Activated CD4-positive, alpha-beta T cell treated with anti-CD3 and anti-CD28 coated beads, Interleukin-2, Interleukin-6, amounts not matched to agents 100 ng/mL and 50 ng/mL, durations not matched to agents 16 hours and 8 hours (primary cell): ENCODE measurements at regions not wholly inside any gene's neighbourhood (a gene's known extent, or its start where the extent isn't known, plus 50 kb on each side); places are given as distances from the start of the nearest gene placed in this dataset.
"Not testable (repeated sequence)": the region's sequence is repeated elsewhere in the genome, so short reads cannot be mapped to it uniquely, and the experiment has no call there.

Experiments
- DNase-seq: peaks from one replicate; pipeline ENCODE4 v3.0.0-alpha.2; 2020

DNA sequence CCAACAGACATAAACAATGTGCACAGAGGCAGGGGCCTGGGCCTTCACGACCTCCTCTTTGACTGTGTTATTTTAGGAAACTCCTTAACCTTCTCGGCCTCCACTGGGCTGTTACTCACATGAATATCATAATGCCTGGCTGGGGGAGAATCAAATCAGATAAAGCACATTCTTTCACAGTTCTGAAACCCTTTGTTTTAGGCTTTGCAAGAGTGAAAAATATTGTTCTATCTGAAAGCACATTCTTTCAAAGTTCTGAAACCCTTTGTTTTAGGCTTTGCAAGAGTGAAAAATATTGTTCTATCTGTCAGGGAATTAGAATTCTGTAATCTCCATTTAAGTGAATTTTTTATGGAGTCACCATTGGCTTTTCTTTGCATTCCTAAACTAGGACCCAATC is 50.7 kb upstream of the SYNDIG1 start:
- DNase-seq: no peak

DNA sequence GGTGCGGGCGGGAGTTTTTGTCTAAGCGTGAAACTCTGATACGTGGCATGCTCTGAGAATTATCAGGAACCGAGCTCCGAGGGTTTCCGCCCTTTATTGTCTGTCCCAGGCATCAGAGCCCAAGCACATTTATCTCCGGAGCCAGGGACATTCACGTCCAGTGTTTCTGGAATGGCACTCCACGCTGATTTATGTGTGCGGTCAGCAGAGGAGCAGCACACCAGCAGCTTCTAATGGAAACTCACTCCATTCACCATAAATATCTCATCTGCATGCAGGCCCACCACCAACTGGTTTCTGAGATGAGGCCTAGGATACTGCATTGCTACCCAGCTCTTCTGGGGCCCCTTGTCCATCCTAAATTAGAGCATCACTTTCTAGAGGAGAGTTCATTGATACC is 51.9 kb upstream of the SYNDIG1 start:
- no peak for DNase-seq

DNA sequence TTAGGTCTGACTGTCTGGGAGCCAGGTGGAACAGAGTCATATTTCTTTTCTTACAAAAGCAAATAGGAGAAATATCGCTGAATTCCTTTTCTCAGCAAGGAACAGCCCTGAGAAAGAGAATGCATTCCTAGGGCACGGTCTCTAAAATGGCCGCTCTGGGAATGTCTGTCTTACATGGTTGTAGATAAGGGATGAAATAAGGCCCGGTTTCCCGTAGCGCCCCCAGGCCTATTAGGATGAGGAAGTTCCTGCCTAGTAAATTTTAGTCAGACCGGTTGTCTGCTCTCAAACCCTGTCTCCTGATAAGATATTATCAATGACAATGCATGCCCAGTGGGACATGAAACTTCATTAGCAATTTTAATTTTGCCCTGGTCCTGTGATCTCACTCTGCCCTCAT is 54.0 kb upstream of the SYNDIG1 start:
- not testable (repeated sequence) for DNase-seq

- no peak for DNase-seq
These were observed 57.6 kb upstream of the SYNDIG1 start for GRCh38 chr20:24411834-24412216.

DNA sequence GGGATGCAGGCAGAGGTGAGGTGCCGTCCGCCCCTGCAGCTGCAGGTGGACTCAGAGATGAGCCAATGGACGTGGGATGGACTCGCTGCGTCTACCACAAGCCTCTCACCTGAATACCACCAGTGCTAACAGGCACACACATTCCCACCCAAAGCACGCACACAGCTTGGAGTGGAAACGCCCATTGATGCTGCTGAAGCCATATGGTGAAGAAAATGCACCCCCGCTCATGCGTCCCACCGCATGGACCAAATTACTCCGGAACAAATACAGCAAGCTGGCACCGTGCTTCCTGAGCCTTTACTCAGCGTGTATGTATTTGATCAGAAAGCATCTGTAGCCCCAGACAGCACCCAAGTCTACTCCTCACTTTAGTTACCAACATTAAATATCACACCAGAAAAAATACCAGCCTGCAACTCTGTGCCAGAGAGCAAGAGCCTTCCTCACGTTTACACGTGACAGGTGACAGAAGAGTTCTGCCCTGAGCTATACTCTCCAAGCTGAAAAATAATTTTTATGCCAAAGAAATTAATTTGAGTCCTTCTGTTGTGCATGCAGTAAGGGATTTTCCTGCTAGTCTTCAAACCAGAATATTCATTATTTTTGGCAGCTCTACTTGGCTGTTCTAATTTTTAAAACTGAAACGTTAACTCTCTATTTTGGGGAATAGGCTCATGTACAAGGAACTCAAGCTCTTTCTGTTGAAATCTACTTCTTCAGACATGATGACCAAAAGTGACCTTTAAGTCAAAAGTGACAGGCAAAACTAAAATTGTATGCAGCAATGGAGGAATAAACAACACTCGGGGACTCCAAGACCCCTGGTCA is 58.2 kb upstream of the SYNDIG1 start:
- no peak for DNase-seq

- no peak for DNase-seq
These were observed 62.3 kb upstream of the SYNDIG1 start for GRCh38 chr20:24407151-24407550.

DNA sequence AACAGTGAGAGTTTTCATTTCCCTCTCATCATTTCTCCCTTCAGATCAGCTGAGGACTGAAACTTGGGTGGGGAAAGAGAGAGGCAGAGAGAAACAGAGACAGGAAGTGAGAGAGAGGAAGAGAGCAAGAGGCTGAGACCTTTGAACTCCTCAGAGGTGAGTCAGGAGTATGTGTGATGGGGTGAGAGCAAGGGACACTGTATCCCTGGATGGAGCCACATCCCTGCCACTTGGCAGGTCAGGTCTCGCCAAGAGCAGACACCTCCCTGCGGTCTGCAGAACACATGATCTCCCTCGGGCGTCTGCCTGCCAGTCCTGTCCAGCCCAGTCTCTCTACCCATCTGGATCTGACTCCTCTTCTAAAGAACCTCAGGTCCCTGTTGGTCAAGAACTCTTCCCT is 62.7 kb upstream of the SYNDIG1 start:
- peak; percentile 9 for DNase-seq

GRCh38 chr20:24406251-24406650 is 63.2 kb upstream of the SYNDIG1 start:
- no peak for DNase-seq

DNA sequence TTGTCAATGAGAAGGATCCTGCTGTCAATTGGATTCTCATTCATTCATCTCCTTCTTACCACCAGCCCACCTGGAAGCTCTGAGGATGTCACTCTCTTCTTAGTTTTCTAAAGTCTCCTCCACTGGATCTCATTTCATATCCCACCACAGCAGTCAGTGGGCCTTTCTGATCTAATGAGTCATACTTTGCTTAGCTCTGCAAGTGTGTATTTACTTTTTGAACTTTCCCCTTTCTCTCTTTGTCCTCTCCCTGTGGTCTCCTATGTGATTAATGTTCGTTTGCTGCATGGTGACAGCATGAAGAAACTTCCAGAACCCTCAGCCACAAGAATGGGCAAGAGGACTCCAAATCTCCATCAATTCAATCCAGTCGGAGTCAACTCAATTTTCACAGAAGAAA is 63.6 kb upstream of the SYNDIG1 start:
- no peak for DNase-seq

DNA sequence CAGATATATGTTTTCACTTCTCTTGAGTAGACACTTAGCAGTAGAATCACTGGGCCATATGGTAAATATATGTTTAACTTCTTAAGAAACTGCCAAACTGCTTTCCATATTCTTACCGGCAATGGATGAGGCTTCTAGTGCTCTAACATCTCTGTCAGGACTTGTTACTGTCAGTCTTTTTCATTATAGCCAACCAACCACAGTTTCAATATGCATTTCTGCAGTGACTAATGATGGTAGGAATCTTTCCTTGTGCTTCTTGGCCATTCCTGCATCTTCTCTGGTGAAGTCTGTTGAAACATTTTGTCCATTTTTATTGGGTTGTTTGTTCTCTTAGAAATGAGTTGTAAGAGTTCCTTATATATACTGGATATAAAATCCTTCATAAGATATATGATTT is 66.0 kb upstream of the SYNDIG1 start:
- DNase-seq: no peak

GRCh38 chr20:24402188-24402587 is 67.2 kb upstream of the SYNDIG1 start:
- DNase-seq: no peak

DNA sequence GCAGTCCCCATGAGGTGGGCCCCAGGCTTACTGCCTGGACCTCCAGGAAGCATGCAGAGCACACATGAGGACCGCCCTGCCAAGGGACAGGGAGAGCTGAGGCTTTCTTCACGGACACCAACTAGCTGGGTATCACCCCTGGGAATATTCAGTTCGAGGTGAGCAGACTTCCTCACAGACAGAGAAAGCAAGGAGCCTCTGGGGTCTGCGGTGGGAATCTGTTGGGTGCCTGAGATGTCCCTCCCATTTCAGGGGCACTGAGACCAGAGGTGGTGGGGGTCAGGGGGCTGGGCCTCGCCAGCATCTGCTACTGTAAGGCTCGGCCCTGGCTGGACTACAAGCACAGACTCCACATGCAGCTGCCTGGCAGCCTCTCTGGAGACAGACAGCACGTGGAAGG is 74.3 kb upstream of the SYNDIG1 start:
- no peak for DNase-seq

DNA sequence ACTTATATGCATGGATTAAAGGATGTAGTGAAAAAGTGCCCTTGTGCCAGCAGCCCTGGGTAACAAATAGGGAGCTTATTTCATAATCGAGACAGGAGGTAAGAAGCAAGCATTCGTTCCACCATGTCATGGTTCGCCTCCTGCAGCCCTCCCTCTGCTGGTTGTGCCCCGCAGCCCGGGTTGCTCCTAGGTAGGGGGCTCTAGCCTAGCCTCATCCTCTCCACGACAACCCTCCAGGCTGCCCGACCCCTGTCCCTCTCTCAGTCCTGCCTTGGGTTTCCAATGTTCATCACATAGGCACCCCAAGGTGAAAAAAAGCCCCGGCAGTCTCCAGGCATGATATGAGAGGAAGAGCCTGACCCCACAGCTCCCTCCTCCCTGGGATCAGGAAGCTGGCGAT is 75.5 kb upstream of the SYNDIG1 start:
- no peak for DNase-seq

GRCh38 chr20:24392612-24393011 is 76.8 kb upstream of the SYNDIG1 start:
- DNase-seq: no peak

- peak; percentile 19 for DNase-seq
These were observed 79.7 kb upstream of the SYNDIG1 start for GRCh38 chr20:24389686-24390085.

GRCh38 chr20:24388828-24389380 is 80.5 kb upstream of the SYNDIG1 start:
- no peak for DNase-seq

- DNase-seq: no peak
These were observed 83.9 kb upstream of the SYNDIG1 start for GRCh38 chr20:24385547-24385946.

- DNase-seq: no peak
These were observed 84.6 kb upstream of the SYNDIG1 start for GRCh38 chr20:24384865-24385264.

DNA sequence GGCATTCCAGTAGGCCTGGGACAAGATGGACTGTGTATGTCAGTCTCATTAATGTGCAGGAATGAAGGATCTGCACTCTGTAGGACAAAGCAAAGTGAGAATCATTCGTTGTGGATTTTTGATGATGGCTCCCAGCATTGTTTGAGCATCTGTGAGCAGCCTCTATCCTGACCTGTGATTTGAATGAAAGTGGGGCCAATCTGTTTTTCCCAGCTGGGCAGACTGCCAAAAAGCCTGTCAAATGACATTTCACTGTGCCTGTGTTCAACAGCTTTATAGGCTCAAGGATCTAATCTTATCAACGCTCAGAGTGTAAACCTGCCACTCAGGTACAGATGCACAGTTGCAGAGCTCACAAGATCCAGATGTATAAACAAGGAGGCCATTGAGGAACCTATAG is 86.7 kb upstream of the SYNDIG1 start:
- DNase-seq: no peak

DNA sequence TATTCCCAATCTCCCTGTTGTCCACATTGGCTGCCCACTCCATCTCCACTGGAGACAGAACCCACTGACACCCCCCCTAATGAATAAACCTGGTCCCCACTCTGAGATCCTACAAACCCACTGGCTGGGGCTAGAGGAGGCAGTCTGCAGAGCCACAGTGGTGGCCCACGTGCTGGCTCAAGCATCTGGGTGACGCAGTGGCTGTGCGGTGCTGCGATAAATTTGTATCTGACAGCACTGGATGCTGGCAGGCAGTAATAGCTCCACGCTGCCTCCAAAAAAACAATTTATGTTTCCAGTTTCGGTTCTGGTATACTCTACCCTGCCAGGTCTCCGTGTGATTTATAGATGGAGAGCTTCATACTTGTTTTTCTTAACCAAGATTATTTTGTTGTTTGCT is 87.1 kb upstream of the SYNDIG1 start:
- no peak for DNase-seq

- no peak for DNase-seq
These were observed 87.5 kb upstream of the SYNDIG1 start for GRCh38 chr20:24381886-24382285.

DNA sequence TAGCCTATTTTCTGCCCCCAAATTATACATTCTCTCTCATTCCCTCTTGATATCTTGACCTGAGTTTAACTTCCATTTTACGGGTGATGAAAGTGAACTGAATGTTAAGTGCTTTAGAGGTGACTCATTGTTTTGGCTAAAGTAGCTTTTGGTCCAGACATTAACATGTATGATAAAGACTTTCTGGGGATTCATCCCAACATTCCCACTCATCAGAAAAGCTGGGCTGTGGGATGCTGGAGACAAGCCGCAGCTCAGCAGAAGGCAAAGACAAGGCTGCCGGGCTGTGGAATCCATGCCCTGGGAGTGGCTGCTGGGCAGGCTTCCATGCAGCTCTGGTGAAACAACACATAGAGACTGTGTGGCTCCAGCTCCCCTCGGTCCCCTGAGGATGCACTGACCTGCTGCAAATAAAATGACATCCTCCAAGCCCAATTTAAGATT is 89.9 kb upstream of the SYNDIG1 start:
- DNase-seq: no peak

- DNase-seq: no peak
These were observed 90.6 kb upstream of the SYNDIG1 start for GRCh38 chr20:24378661-24379483.
